Fibroblast of peridontal ligament (primary cell): ENCODE measurements at regions not wholly inside any gene's neighbourhood (a gene's known extent, or its start where the extent isn't known, plus 50 kb on each side); places are given as distances from the start of the nearest gene placed in this dataset.

Source experiments
- DNase-seq: peaks from one replicate; pipeline ENCODE4 v3.0.0-alpha.2; 2010; ENCODE audit errors: extremely low read depth

DNA sequence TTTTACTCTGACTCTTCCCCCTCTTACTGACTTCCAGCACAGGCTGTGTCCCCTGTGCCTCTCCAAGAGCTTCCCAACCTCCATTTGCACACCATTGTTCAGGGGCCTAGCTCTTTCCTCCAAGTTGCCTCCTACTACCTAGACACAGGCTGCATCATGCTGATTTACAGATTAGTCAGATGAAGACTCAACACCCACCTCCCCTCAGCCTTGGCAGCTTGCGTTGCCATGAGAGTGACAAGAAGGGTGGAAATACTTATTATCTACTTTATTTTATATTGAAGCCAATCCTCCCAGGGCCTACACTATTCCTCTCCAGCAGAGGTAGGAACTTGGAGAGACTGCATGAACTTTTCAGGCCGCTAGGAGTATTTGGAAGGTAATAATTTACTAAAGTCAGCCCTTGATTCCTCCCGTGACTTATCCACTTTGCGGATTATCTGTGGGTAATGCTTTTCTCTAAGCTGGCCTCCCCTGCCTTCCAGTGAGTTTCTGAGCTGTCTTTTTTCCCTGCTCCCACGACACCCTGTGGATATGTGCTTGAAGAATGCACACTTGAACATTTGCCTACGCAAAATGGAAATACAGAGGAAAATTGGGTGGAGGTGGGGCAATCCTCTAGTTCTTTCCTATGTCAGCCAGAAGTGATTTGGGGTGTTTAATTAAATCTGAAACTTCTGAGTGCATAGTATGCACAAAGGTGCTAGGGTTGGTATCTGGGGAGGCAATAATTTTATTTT is 74.1 kb upstream of the TMEM164 start:
- no peak for DNase-seq

DNA sequence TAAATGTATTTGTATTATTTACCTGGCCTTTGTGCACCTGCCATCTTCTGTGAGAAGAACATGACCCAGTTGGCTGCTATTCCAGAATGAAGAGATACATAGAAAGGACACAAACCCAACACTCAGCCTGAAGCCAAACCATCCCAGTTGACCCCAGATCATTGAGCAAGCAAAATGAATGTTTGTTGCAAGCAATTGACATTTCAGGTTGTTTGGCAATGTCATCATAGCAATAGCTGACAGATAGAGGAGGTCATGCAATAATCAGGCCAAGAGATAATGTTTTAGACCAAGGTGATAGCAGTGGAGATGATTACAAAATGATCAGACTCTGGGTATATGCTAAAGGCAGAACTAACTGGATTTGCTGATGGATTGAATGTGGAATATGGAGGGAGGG is 71.2 kb upstream of the TMEM164 start:
- DNase-seq: no peak

DNA sequence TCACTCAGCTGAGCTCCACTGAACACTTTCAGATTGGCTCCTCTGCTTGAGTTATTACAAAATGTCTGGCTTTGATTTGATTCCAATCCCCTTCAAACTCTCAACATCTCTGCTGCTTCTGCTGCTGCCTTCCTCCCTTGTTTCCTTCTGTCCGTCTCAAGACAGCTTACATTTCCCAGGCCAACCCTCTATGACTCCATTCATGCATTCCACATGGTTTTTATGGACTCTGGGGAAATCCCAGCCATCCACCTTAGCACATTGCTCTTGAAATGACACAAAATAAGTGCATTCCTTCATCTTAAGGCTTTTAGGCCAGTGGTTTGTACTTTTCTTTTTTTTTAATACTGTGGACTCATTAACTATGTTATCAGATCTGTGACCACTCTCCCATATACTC is 68.5 kb upstream of the TMEM164 start:
- peak; percentile 9 for DNase-seq

DNA sequence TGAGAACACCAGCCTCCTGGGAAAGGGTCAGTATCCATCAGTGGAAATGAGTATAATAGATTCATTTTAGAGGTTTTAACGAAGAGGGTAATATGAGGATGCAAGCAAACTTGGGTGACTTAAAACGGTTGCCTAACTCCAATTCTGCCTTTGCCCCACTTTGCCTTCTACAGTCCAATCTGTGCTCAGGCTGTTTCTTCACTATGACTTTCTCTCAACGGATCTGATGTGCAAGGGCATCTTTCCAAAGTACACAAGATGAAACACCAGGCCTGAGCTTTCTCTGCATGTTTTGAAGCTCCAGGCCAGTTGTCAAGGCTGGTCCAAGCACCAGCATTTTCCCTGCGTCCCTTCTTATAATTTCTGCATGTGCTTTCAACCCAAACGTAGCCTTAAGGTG is 68.0 kb upstream of the TMEM164 start:
- peak; percentile 29 for DNase-seq

DNA sequence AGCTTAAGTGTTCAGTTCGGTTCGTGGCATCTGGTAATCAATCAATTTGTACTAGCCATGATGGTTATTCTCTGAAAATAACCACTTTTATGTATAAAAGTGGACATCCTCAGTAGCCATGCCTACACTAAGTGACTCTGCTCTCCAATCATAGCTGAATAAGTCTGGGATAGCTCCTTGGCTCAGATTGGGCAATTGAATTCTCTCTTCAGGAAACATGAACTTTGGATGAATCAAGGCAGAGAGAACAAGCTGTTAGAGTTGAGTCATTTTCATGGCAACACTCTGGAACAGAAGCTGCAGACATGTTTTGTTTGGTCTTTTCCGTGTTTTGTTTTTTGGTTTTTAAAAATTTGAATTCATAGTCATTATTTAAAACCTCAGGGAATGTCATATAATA is 66.8 kb upstream of the TMEM164 start:
- DNase-seq: peak; percentile 31

DNA sequence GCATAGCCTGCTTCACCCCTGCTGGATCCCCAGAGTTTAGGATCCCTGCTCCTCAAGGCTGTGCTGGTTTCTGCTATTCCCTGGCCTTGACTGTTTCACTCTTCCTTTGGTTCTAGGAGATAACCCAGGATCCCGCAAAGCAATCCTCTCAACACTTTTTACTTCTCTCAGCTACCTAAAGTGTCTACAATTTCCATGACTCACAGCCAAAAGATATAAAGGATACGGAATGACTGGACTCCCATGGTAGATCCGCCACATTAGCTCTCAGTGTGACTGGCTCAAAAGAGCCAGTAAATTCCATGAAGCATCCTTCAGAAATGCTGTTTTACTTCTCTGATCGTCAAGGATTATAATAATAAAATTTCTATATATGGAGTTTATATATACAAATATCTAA is 66.3 kb upstream of the TMEM164 start:
- no peak for DNase-seq

DNA sequence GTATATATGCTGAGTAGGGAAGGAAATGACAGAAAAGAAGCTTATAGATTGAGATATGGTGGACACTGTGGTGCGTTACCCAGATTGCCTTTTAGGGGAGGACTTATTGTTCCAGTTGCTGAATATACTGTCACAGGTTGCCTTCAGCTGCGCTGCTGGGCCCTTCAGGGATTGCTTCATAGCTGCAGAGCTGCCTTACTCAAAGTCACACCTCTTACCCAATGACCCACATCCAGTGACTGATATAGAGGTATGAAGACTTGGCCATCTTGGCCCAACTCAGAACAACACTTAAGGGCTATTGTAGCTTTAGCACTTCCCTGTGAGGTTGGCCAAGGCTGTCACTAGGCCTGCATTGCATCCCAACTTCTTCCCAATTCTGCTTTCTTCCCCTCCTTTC is 63.4 kb upstream of the TMEM164 start:
- no peak for DNase-seq

DNA sequence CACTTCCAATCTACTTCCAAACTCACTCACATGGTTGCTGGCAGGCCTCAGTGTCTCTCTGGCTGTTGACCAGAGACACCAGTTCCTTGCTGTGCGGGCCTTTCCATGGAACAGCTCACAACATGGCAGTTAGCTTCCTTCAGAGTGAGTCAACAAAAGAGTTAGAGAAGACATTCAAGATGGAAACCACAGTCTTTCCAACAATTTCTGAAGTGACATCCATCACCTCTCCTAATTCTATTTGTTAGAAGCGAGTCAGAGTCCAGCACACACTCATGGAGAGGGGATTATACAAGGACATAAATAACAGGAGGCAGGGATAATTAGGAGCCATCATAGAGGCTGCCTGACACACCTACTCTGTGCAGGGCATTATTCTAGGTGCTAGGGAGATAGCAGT is 62.5 kb upstream of the TMEM164 start:
- DNase-seq: no peak

DNA sequence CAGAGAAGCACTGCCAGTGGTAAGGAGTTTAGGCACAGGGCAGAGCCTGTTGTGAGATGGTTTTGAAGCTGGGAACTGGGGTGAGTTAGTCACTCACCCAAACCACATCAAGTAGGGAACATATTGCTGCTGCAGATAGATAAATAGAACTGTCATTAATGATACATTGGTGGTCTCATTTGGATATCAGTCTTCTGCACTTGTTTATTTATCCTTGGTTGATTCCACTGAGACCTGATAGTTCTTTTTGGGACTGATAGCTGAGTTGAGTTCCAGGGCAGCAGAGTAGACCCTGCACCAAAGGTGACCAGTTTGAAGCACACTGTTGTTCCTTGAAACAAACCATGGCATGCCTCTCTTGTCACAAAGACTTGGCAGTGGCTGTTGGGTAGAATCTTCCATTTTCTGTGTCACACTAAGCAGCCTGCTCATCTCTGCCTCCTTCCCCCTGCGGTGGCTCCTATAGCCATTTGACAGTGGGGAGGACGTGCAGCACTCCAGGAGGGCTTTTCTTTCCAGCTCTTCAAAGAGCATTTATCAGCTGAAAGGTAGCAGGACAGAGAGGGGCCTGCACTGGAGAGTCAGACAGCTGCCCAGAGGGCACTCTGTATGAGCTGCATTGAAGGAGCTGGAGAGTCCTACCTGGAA is 59.7 kb upstream of the TMEM164 start:
- DNase-seq: no peak

DNA sequence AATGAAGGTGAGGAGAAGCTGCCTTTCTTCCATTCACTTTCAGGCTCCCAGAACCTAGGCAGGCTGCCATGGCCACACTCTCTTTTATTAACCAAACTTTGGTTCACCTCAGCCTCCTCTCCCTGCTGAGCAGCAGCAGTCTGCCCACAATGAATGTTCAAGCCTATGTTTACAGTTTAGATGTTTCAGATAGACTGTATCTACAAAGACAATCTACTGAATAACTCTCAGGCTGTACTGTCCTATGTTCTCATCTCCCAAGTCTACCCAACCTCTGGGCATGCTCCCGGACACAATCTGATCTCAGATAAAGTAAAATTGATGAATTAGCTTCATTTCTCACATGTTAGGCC is 59.2 kb upstream of the TMEM164 start:
- no peak for DNase-seq

DNA sequence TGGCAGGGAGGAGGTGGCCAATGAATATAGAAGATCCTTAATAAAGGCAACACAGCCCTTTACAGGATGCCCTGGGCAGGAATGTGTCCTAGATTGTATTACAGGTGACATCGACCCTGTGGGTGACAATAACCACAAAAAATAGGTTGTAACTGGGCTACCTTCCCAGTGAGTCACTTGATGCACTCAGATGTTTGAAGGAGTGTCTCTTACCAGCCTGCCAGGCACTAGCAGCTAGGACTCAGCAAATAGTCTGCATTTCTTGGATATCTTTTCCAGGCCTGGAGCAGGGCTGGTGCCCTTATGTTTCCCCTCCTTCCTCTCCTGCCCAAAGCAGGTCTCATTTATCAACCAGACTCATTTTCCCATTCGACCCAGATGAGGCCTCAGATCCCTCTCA is 50.9 kb upstream of the TMEM164 start:
- DNase-seq: no peak

DNA sequence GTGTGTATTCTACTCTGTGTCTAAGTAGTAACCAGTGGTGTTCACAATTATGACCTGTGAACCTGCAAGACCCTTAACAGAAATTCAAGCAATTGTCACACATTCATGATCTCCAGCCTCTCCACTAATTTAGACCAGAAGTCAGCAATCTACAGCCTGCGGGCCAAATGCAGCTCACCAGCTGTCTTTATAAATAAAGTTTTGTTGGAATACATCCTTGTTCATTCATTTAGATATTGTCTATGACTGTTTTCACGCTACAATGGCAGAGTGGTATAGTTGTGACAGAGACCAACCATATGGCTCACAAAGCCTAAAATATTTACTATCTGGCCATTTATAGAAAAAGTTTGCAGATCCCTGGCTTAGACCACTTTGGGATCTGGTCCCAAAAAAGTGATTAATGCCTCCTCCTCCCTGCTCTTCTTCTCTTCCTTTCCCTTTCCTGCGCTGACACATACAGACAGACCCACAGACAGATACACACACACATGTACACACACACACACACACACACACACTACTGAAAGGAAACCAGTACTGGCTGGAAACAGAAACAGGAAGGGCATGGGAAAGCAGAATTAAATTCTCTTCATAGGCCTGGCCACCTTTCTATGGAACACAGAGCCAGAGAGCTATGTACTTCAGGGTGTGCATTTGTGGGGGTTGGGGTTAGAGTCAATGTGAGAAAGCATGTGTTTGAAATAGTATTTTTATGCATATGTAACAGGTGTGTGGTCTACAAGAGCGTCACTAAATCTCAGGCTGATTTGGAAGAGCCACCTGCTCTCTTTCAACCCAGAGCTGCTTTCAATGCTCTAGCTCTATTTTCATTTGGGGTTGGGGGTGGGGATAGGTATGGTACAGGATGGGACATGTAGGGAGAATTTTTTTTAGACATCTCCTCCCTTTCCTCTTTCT is 49.7 kb upstream of the TMEM164 start:
- DNase-seq: no peak
